ENCODE measurements at regions not wholly inside any gene's neighbourhood (a gene's known extent, or its start where the extent isn't known, plus 50 kb on each side); places are given as distances from the start of the nearest gene placed in this dataset.

GRCh38 chr3:22728406-22728805 lies 474.7 kb upstream of the UBE2E2 start (continued):
- TF ChIP-seq EZH2 (IDR thresholded peaks at IDR 0.05; ENCODE audit: low read depth, low read length, severe bottlenecking) = no peak
- no peak for TF ChIP-seq SIRT6 (IDR thresholded peaks at IDR 0.05; ENCODE audit: low read length)
- no peak for TF ChIP-seq CBX8 (IDR thresholded peaks at IDR 0.05; ENCODE audit: borderline replicate concordance, low read depth, low read length)
- TF ChIP-seq SRF (IDR thresholded peaks at IDR 0.05; ENCODE audit: low read depth, low read length) = no peak
- TF ChIP-seq POU5F1 (IDR thresholded peaks at IDR 0.05; ENCODE audit: low read depth, low read length) = no peak
- TF ChIP-seq CTBP2 (IDR thresholded peaks at IDR 0.05; ENCODE audit: borderline replicate concordance, insufficient read depth, insufficient read length, low read length) = no peak
- TF ChIP-seq USF2 (IDR thresholded peaks at IDR 0.05; ENCODE audit: low read length) = no peak
- TF ChIP-seq MAX (IDR thresholded peaks at IDR 0.05) = no peak
- no peak for TF ChIP-seq RXRA (IDR thresholded peaks at IDR 0.05; ENCODE audit: insufficient read depth, low read depth, low read length)

Data from H1 (cell line).